HEK293 (cell line): ENCODE measurements at regions not wholly inside any gene's neighbourhood (a gene's known extent, or its start where the extent isn't known, plus 50 kb on each side); places are given as distances from the start of the nearest gene placed in this dataset.

Source experiments
- SP7 ChIP-seq: fragments of 450-650 bp; formaldehyde crosslinking; IDR thresholded peaks from 2 replicates; pipeline ENCODE4 v1.5.1; 2016; ENCODE audit warnings: missing biosample characterization, missing genetic modification characterization
- YY1 ChIP-seq: fragments of 450-650 bp; formaldehyde crosslinking; IDR thresholded peaks from 2 replicates; pipeline ENCODE4 v1.5.1; 2018; ENCODE audit warnings: missing biosample characterization, missing genetic modification characterization
- ZBTB21 ChIP-seq: fragments of 450-650 bp; formaldehyde crosslinking; IDR thresholded peaks from 2 replicates; pipeline ENCODE4 v1.5.1; 2017; ENCODE audit warnings: missing biosample characterization, missing genetic modification characterization
- ZIC2 ChIP-seq: fragments of 450-650 bp; formaldehyde crosslinking; IDR thresholded peaks from 2 replicates; pipeline ENCODE4 v1.5.1; 2016; ENCODE audit warnings: missing biosample characterization, missing genetic modification characterization
- TF ChIP-seq, protein P1 (sequence below): fragments of 450-650 bp; formaldehyde crosslinking; IDR thresholded peaks from 2 replicates; pipeline ENCODE4 v1.5.1; 2016; ENCODE audit warnings: missing biosample characterization, missing genetic modification characterization

DNA sequence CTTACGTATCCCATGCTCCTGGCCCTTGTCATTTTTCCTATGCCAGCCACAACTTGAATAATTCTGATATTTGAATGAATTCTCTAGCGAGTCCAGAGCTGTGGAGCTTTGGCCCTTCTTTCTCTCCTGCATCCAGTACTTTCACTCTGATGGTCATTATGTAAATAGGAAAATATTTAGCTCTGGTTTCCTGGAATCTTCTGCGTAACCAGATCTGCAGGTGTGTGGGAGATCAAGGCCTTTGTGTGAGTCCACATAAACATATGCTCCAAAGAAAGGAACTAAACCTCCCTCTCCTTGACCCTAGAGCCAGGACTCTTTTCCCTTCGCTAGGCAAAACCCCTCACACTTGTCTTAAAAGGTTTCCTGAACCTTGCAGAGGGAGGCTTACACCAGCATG, 132.5 kb upstream of the THBS1 start:
- no peak for TF ChIP-seq ZBTB21 (tag by site-specific recombination)
- TF ChIP-seq ZIC2 (tag by site-specific recombination), result no peak
- TF ChIP-seq YY1 (tag by site-specific recombination), result no peak
- TF ChIP-seq, protein P1, sequence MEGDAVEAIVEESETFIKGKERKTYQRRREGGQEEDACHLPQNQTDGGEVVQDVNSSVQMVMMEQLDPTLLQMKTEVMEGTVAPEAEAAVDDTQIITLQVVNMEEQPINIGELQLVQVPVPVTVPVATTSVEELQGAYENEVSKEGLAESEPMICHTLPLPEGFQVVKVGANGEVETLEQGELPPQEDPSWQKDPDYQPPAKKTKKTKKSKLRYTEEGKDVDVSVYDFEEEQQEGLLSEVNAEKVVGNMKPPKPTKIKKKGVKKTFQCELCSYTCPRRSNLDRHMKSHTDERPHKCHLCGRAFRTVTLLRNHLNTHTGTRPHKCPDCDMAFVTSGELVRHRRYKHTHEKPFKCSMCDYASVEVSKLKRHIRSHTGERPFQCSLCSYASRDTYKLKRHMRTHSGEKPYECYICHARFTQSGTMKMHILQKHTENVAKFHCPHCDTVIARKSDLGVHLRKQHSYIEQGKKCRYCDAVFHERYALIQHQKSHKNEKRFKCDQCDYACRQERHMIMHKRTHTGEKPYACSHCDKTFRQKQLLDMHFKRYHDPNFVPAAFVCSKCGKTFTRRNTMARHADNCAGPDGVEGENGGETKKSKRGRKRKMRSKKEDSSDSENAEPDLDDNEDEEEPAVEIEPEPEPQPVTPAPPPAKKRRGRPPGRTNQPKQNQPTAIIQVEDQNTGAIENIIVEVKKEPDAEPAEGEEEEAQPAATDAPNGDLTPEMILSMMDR, result no peak
- no peak for TF ChIP-seq SP7 (tag by site-specific recombination)
